ENCODE measurements at regions not wholly inside any gene's neighbourhood (a gene's known extent, or its start where the extent isn't known, plus 50 kb on each side); places are given as distances from the start of the nearest gene placed in this dataset.
A peak's percentile ranks its signal among the peaks of the same experiment; 100 is the strongest.

- 91 to 94% methylated on average over 3 of the region's 3 CpGs for WGBS, 2 donors
- intact Hi-C loops (cut with DNase I; ENCODE audit: low total_unique reads) = no loop called here
- peak in 1 of 2 donors; percentile 8 for DNase-seq (ENCODE audit: low spot score in 2 of 2)
- TF ChIP-seq CTCF (IDR thresholded peaks at IDR 0.05) (no peak), POLR2A (IDR thresholded peaks at IDR 0.05) (no peak)
- no peak overlapping the region for H3K4me3 ChIP-seq (ENCODE audit: low read depth, poor library complexity, severe bottlenecking)
Observed at GRCh38 chr9:86653466-86653865, 293.8 kb downstream of the GAS1 start.

- intact Hi-C loops (cut with DNase I; ENCODE audit: low total_unique reads) = no loop called here
- no peak overlapping the region for H3K4me3 ChIP-seq (ENCODE audit: low read depth, poor library complexity, severe bottlenecking)
- 23 to 32% methylated on average over 2 of the region's 2 CpGs for WGBS, 2 donors
- DNase-seq (ENCODE audit: low spot score in 2 of 2) = no peak
- TF ChIP-seq CTCF (IDR thresholded peaks at IDR 0.05) = no peak
Observed at GRCh38 chr9:86652736-86653135, 294.6 kb downstream of the GAS1 start.

GRCh38 chr9:86649913-86650312, 295.7 kb upstream of the TUT7 start:
- 87 to 88% methylated on average over 4 of the region's 4 CpGs for WGBS, 2 donors
- H3K4me3 ChIP-seq (ENCODE audit: low read depth, poor library complexity, severe bottlenecking) = no peak overlapping the region
- DNase-seq (ENCODE audit: low spot score in 2 of 2) = no peak
- intact Hi-C loops (cut with DNase I; ENCODE audit: low total_unique reads) = no loop called here
- TF ChIP-seq CTCF (IDR thresholded peaks at IDR 0.05) (no peak), POLR2A (IDR thresholded peaks at IDR 0.05) (no peak)

GRCh38 chr9:86648828-86649170, 294.6 kb upstream of the TUT7 start:
- H3K4me3 ChIP-seq (ENCODE audit: low read depth, poor library complexity, severe bottlenecking) = no peak overlapping the region
- WGBS, 2 donors = 69 to 77% methylated on average over 6 of the region's 6 CpGs
- DNase-seq (ENCODE audit: low spot score in 2 of 2) = peak in 1 of 2 donors; percentile 46
- intact Hi-C loops (cut with DNase I; ENCODE audit: low total_unique reads) = no loop called here
- TF ChIP-seq CTCF (IDR thresholded peaks at IDR 0.05) (no peak), POLR2A (IDR thresholded peaks at IDR 0.05) (no peak)

GRCh38 chr9:86648156-86648827, 294.1 kb upstream of the TUT7 start:
- no peak for DNase-seq (ENCODE audit: low spot score in 2 of 2)
- intact Hi-C loops (cut with DNase I; ENCODE audit: low total_unique reads) = no loop called here
- TF ChIP-seq POLR2A (IDR thresholded peaks at IDR 0.05) = no peak
- TF ChIP-seq CTCF (IDR thresholded peaks at IDR 0.05) = no peak
- no peak overlapping the region for H3K4me3 ChIP-seq (ENCODE audit: low read depth, poor library complexity, severe bottlenecking)
- 97 to 99% methylated on average over 4 of the region's 4 CpGs for WGBS, 2 donors

- 86 to 89% methylated on average over 21 of the region's 21 CpGs for whole genome bisulfite sequencing, 2 donors
- intact Hi-C loops (cut with DNase I; ENCODE audit: low total_unique reads) = no loop called here
- TF ChIP-seq POLR2A (IDR thresholded peaks at IDR 0.05) (no peak), CTCF (IDR thresholded peaks at IDR 0.05) (no peak)
Observed at GRCh38 chr9:86645303-86645702, 291.1 kb upstream of the TUT7 start.

More at GRCh38 chr9:86645303-86645702, 291.1 kb upstream of the TUT7 start:
- DNase-seq (ENCODE audit: low spot score in 2 of 2) = peak in 1 of 2 donors; percentile 42
- no peak overlapping the region for H3K4me3 ChIP-seq (ENCODE audit: low read depth, poor library complexity, severe bottlenecking)
